Stomach (tissue), 4 donors: ENCODE measurements at regions not wholly inside any gene's neighbourhood (a gene's known extent, or its start where the extent isn't known, plus 50 kb on each side); places are given as distances from the start of the nearest gene placed in this dataset.

Source experiments
- EP300 ChIP-seq: sonication (generic); formaldehyde crosslinking; IDR thresholded peaks from one replicate; pipeline ENCODE4 v1.6.1; 2017; ENCODE audit warnings: antibody characterized with exemption
- POLR2A ChIP-seq, 4 donors: fragments of 450-650 bp; IDR thresholded peaks; one replicate each; pipeline ENCODE4 v1.6.1; 2016; ENCODE audit warnings: antibody characterized with exemption in 4 of 4, control low read depth in 2 of 4, mild to moderate bottlenecking in 1 of 4, moderate library complexity in 1 of 4
- TF ChIP-seq, protein P1 (sequence below), 7 experiments: fragments of 450-650 bp in 4 of 7; fragments of 200-600 bp in 3 of 7; sonication (generic) in 3 of 7; IDR thresholded peaks; one replicate each; pipeline ENCODE4 v1.5.1; 2016 to 2019; ENCODE audit warnings: antibody characterized with exemption in 7 of 7, control low read depth in 2 of 7, mild to moderate bottlenecking in 1 of 7

DNA sequence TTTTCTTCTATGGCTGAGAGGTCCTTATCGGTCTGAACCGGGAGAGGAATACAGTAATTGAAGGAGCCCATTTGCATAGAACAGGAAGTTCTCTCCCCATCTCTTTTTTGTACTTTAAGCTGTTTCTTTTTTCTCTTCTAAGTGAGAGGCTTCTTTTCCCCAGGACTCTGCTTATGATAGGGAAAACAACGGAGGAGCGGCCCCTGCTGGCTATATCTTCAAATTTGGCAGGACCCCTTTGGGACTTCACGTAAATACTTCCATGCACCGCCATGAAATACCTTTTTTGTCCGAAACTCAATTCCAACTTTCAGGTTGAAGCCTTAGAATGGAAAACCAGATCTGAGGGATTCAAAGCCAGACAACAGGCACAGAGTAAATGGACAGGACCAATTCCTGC is 1153.0 kb upstream of the INTU start:
- TF ChIP-seq, protein P1, sequence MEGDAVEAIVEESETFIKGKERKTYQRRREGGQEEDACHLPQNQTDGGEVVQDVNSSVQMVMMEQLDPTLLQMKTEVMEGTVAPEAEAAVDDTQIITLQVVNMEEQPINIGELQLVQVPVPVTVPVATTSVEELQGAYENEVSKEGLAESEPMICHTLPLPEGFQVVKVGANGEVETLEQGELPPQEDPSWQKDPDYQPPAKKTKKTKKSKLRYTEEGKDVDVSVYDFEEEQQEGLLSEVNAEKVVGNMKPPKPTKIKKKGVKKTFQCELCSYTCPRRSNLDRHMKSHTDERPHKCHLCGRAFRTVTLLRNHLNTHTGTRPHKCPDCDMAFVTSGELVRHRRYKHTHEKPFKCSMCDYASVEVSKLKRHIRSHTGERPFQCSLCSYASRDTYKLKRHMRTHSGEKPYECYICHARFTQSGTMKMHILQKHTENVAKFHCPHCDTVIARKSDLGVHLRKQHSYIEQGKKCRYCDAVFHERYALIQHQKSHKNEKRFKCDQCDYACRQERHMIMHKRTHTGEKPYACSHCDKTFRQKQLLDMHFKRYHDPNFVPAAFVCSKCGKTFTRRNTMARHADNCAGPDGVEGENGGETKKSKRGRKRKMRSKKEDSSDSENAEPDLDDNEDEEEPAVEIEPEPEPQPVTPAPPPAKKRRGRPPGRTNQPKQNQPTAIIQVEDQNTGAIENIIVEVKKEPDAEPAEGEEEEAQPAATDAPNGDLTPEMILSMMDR (IDR thresholded peaks at IDR 0.05): no peak
- TF ChIP-seq POLR2A (IDR thresholded peaks at IDR 0.05) (no peak), EP300 (no peak)
